Smooth muscle cell (in vitro differentiated cells): ENCODE measurements at regions not wholly inside any gene's neighbourhood (a gene's known extent, or its start where the extent isn't known, plus 50 kb on each side); places are given as distances from the start of the nearest gene placed in this dataset.

Source experiments
- DNase-seq: peaks from one replicate; lab custom pipeline; 2025; ENCODE audit not compliant: unreplicated experiment; lab: John Stamatoyannopoulos, UW
- H2AFZ ChIP-seq: fragments of 200-600 bp; sonication (generic); 2 replicates; pipeline ENCODE4 v1.6.0; 2016; ENCODE audit warnings: antibody characterized with exemption, low read depth, mild to moderate bottlenecking
- H3F3A ChIP-seq: fragments of 200-600 bp; sonication (generic); 2 replicates; pipeline ENCODE4 v1.6.0; 2017; ENCODE audit warnings: antibody characterized with exemption, low read depth
- H3K27ac ChIP-seq: fragments of 200-600 bp; sonication (generic); 2 replicates; pipeline ENCODE4 v1.5.1; 2016; ENCODE audit warnings: low read depth, mild to moderate bottlenecking
- H3K27me3 ChIP-seq: fragments of 200-600 bp; sonication (generic); 2 replicates; pipeline ENCODE4 v1.6.1; 2016; ENCODE audit warnings: low read depth, mild to moderate bottlenecking
- H3K36me3 ChIP-seq: fragments of 200-600 bp; sonication (generic); 2 replicates; pipeline ENCODE4 v1.5.1; 2016; ENCODE audit warnings: low read depth
- H3K4me1 ChIP-seq: fragments of 200-600 bp; sonication (generic); 2 replicates; pipeline ENCODE4 v1.5.1; 2016; ENCODE audit warnings: low read depth
- H3K4me2 ChIP-seq: fragments of 200-600 bp; sonication (generic); 2 replicates; pipeline ENCODE4 v1.6.0; 2016; ENCODE audit warnings: mild to moderate bottlenecking
- H3K4me3 ChIP-seq: fragments of 200-600 bp; sonication (generic); 2 replicates; pipeline ENCODE4 v1.5.1; 2016; ENCODE audit warnings: mild to moderate bottlenecking
- H3K79me2 ChIP-seq: fragments of 200-600 bp; sonication (generic); 2 replicates; pipeline ENCODE4 v1.6.0; 2016; ENCODE audit warnings: low read depth, mild to moderate bottlenecking
- H3K9ac ChIP-seq: fragments of 200-600 bp; sonication (generic); 2 replicates; pipeline ENCODE4 v1.6.0; 2016; ENCODE audit warnings: low read depth
- H3K9me3 ChIP-seq: fragments of 200-600 bp; sonication (generic); replicated peaks from 2 replicates; pipeline ENCODE4 v1.5.1; 2016; ENCODE audit warnings: low read depth
- H4K20me1 ChIP-seq: fragments of 200-600 bp; sonication (generic); 2 replicates; pipeline ENCODE4 v1.6.0; 2016; ENCODE audit warnings: low read depth
- CTCF ChIP-seq: fragments of 200-600 bp; sonication (generic); IDR thresholded peaks from 2 replicates; pipeline ENCODE4 v1.5.1; 2017; ENCODE audit warnings: borderline replicate concordance, mild to moderate bottlenecking, antibody characterized with exemption; ENCODE audit not compliant: insufficient read depth, poor library complexity, severe bottlenecking
- WGBS: methylation state at CpG from one replicate; pipeline ENCODE4 v1.1.7; 2016; ENCODE audit warnings: low lambda C conversion rate; 5-methylcytosine and 5-hydroxymethylcytosine counted together

GRCh38 chr10:34922138-34922537 is 107.0 kb upstream of the PARD3 start:
- Histone ChIP-seq H3K4me1 (no peaks in the 10 kb centered on the region), H2AFZ (no peak overlapping the region)
- no peak for TF ChIP-seq CTCF

GRCh38 chr10:34920578-34920977 is 105.5 kb upstream of the PARD3 start:
- peaks cover 1% of the 10 kb centered on the region for H3K9me3 ChIP-seq
- no peaks in the 10 kb centered on the region for H3K4me1 ChIP-seq
- no peak for TF ChIP-seq CTCF
- H3K27ac ChIP-seq, result no peak overlapping the region
- H3K9ac ChIP-seq, result no peak overlapping the region
- WGBS, result 79% methylated on average over 1 of the region's 1 CpG
- no peak overlapping the region for H3K4me2 ChIP-seq
- H2AFZ ChIP-seq, result no peak overlapping the region
- H4K20me1 ChIP-seq, result no peaks in the 10 kb centered on the region
- no peaks in the 10 kb centered on the region for H3K79me2 ChIP-seq
- DNase-seq, result no peak
- H3K4me3 ChIP-seq, result no peak overlapping the region
- no peaks in the 10 kb centered on the region for H3K36me3 ChIP-seq
- no peaks in the 10 kb centered on the region for H3K27me3 ChIP-seq
- H3F3A ChIP-seq, result peaks cover 8% of the 10 kb centered on the region

More at GRCh38 chr10:34922138-34922537, 107.0 kb upstream of the PARD3 start:
- no peak overlapping the region for H3K4me2 ChIP-seq
- no peaks in the 10 kb centered on the region for H3F3A ChIP-seq
- H3K4me3 ChIP-seq, result no peak overlapping the region
- WGBS, result 80% methylated on average over 5 of the region's 5 CpGs
- no peaks in the 10 kb centered on the region for H4K20me1 ChIP-seq
- no peak overlapping the region for H3K9ac ChIP-seq
- no peak overlapping the region for H3K27ac ChIP-seq
- no peaks in the 10 kb centered on the region for H3K27me3 ChIP-seq
- H3K79me2 ChIP-seq, result no peaks in the 10 kb centered on the region
- peaks cover 4% of the 10 kb centered on the region for H3K9me3 ChIP-seq
- DNase-seq, result no peak
- H3K36me3 ChIP-seq, result no peaks in the 10 kb centered on the region

GRCh38 chr10:34918776-34919315 is 103.8 kb upstream of the PARD3 start:
- Histone ChIP-seq H3K9me3 (no peaks in the 10 kb centered on the region), H3K9ac (no peak overlapping the region), H3K79me2 (no peaks in the 10 kb centered on the region), H3F3A (peaks cover 8% of the 10 kb centered on the region), H3K4me1 (no peaks in the 10 kb centered on the region), H3K4me3 (no peak overlapping the region), H3K27me3 (no peaks in the 10 kb centered on the region), H3K4me2 (no peak overlapping the region), H3K36me3 (no peaks in the 10 kb centered on the region), H3K27ac (no peak overlapping the region), H2AFZ (no peak overlapping the region), H4K20me1 (no peaks in the 10 kb centered on the region)
- TF ChIP-seq CTCF, result no peak
- WGBS, result 89% methylated on average over 14 of the region's 14 CpGs
- DNase-seq, result no peak

DNA sequence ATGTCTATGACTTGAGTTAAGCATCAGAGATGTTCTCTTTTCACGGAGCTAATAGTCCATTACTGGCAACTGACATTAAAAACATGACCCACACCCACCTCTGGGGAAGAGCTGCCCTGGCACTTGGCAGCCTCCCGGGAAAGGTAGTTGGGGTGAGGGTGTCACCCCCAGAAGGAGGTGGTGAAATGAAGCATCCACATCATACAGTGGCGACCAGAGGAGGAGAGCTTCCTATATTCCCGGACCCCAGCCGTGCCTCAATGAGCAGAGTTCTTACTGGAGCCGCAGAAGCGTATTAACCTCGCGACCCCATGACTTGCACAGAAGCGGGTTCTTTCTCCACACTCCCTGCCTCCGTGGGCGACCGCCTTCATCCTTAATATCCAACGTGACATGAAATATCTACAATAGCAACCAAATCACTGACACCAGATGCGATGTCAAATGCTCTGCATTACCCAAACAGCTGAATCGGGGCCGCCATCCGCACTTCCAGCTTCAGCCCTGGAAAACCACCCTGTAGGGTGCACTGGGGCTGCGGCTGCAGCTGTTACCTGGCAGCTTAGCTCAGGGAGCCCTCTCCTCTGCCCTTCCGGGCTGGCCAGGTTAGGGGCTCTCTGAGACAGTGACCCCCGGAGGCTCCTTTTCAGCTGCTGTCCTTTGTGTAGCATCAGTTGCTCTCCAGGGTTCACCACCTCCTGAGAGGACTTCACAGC is 103.1 kb upstream of the PARD3 start:
- no peaks in the 10 kb centered on the region for H4K20me1 ChIP-seq
- H3K9ac ChIP-seq, result no peak overlapping the region
- WGBS, result 92% methylated on average over 21 of the region's 21 CpGs
- H3K27ac ChIP-seq, result no peak overlapping the region
- no peak overlapping the region for H3K4me3 ChIP-seq
- no peaks in the 10 kb centered on the region for H3K4me1 ChIP-seq
- H3K27me3 ChIP-seq, result no peaks in the 10 kb centered on the region
- no peaks in the 10 kb centered on the region for H3K79me2 ChIP-seq
- H3K9me3 ChIP-seq, result no peaks in the 10 kb centered on the region
- TF ChIP-seq CTCF, result no peak
- H2AFZ ChIP-seq, result no peak overlapping the region
- H3F3A ChIP-seq, result peaks cover 8% of the 10 kb centered on the region
- no peak for DNase-seq
- no peaks in the 10 kb centered on the region for H3K36me3 ChIP-seq
- no peak overlapping the region for H3K4me2 ChIP-seq
